Natural killer cell (primary cell): ENCODE measurements at regions not wholly inside any gene's neighbourhood (a gene's known extent, or its start where the extent isn't known, plus 50 kb on each side); places are given as distances from the start of the nearest gene placed in this dataset.
"Not testable (repeated sequence)": the region's sequence is repeated elsewhere in the genome, so short reads cannot be mapped to it uniquely, and the experiment has no call there.

Experiments used
- ATAC-seq, 3 donors: fragments of 150-1000 bp in 2 of 3; fragments of 200-7000 bp in 1 of 3; cut with Tn5 transposase; 1 replicate in 1 of 3; 2 replicates in 2 of 3; pipeline ENCODE4 v1.10.0; 2021; ENCODE audit warnings: mild to moderate bottlenecking in 2 of 3, moderate library complexity in 2 of 3
- DNase-seq, 2 donors: peaks; one replicate each; pipeline versions ENCODE4 v3.0.0 to v3.0.0-alpha.2; 2013 to 2021; ENCODE audit warnings: mixed read lengths in 1 of 2
- H3K27ac ChIP-seq: one replicate; pipeline ENCODE4 v1.5.1; 2013; ENCODE audit warnings: mild to moderate bottlenecking, low read length
- H3K27me3 ChIP-seq: one replicate; pipeline ENCODE4 v1.6.1; 2013; ENCODE audit warnings: low read length; ENCODE audit not compliant: control insufficient read depth, insufficient read depth
- H3K36me3 ChIP-seq: one replicate; pipeline ENCODE4 v1.6.1; 2013; ENCODE audit warnings: low read length; ENCODE audit not compliant: control insufficient read depth, insufficient read depth
- H3K4me1 ChIP-seq: one replicate; pipeline ENCODE4 v1.6.1; 2013; ENCODE audit warnings: low read length; ENCODE audit not compliant: control insufficient read depth, insufficient read depth
- H3K4me3 ChIP-seq: one replicate; pipeline ENCODE4 v1.5.1; 2013; ENCODE audit warnings: low read length
- H3K9me3 ChIP-seq: one replicate; pipeline ENCODE4 v1.6.1; 2013; ENCODE audit warnings: low read length; ENCODE audit not compliant: control insufficient read depth, insufficient read depth
- H3K27ac Mint-ChIP-seq, 2 donors: one replicate each; pipeline ENCODE4 v1.8.0; 2022; ENCODE audit warnings: mild to moderate bottlenecking in 2 of 2, mixed read lengths in 2 of 2, moderate library complexity in 1 of 2
- H3K27me3 Mint-ChIP-seq, 2 donors: one replicate each; pipeline ENCODE4 v1.8.0; 2022; ENCODE audit warnings: low read depth in 2 of 2, mixed read lengths in 2 of 2
- H3K36me3 Mint-ChIP-seq: one replicate; pipeline ENCODE4 v1.8.0; 2022; ENCODE audit warnings: mixed read lengths
- H3K4me1 Mint-ChIP-seq, 2 donors: one replicate each; pipeline ENCODE4 v1.8.0; 2022; ENCODE audit warnings: mixed read lengths in 2 of 2
- H3K4me3 Mint-ChIP-seq: one replicate; pipeline ENCODE4 v1.8.0; 2022; ENCODE audit warnings: mild to moderate bottlenecking, moderate library complexity, mixed read lengths
- H3K9me3 Mint-ChIP-seq, 2 donors: one replicate each; pipeline ENCODE4 v1.8.0; 2022; ENCODE audit warnings: mixed read lengths in 2 of 2
- WGBS: methylation state at CpG from one replicate; pipeline ENCODE4 v1.1.7; 2013; ENCODE audit warnings: missing lambda C conversion rate; ENCODE audit not compliant: insufficient coverage; 5-methylcytosine and 5-hydroxymethylcytosine counted together
- intact Hi-C: fragments of 100-400 bp; cut with micrococcal nuclease; formaldehyde crosslinking; loops from one replicate; pipeline ENCODE4 v1.14.2; 2022
- TF ChIP-seq, protein P1 (sequence below): fragments of 200-600 bp; IDR thresholded peaks from one replicate; pipeline ENCODE4 v1.8.0; 2022; ENCODE audit warnings: antibody characterized with exemption

DNA sequence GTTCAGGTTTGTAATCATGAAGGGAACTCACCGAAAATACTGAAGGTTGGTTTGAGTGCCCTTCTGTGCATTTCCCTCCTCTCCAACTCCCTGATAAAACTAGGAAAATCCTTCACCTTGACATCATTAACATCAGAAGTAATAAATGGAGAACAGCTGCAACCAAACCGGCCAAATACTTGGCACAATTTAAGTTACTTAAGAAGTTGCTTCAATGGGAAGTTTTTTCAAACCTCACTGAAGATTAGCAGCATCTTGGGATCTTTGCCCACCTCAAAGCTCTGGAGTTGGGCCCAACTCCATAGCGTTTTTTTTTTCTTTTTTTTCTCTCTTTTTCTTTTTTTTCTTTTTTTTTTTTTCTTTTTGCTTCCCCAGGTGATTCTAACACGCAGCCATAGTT is 784.8 kb downstream of the KCNA4 start:
- H3K36me3 Mint-ChIP-seq = no peaks in the 10 kb centered on the region
- Histone ChIP-seq H3K9me3 (no peaks in the 10 kb centered on the region), H3K4me3 (no peak overlapping the region), H3K27me3 (no peaks in the 10 kb centered on the region), H3K27ac (no peak overlapping the region), H3K4me1 (no peaks in the 10 kb centered on the region), H3K36me3 (no peaks in the 10 kb centered on the region)
- intact Hi-C loops = no loop called here
- H3K4me1 Mint-ChIP-seq = no peaks in the 10 kb centered on the region
- H3K4me3 Mint-ChIP-seq = no peak overlapping the region
- H3K27ac Mint-ChIP-seq = no peak overlapping the region
- H3K27me3 Mint-ChIP-seq = no peaks in the 10 kb centered on the region
- ATAC-seq (no peak), DNase-seq (no peak)
- TF ChIP-seq, protein P1, sequence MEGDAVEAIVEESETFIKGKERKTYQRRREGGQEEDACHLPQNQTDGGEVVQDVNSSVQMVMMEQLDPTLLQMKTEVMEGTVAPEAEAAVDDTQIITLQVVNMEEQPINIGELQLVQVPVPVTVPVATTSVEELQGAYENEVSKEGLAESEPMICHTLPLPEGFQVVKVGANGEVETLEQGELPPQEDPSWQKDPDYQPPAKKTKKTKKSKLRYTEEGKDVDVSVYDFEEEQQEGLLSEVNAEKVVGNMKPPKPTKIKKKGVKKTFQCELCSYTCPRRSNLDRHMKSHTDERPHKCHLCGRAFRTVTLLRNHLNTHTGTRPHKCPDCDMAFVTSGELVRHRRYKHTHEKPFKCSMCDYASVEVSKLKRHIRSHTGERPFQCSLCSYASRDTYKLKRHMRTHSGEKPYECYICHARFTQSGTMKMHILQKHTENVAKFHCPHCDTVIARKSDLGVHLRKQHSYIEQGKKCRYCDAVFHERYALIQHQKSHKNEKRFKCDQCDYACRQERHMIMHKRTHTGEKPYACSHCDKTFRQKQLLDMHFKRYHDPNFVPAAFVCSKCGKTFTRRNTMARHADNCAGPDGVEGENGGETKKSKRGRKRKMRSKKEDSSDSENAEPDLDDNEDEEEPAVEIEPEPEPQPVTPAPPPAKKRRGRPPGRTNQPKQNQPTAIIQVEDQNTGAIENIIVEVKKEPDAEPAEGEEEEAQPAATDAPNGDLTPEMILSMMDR = no peak
- 66% methylated on average over 3 of the region's 4 CpGs for WGBS
- H3K9me3 Mint-ChIP-seq = peaks cover 15 to 25% of the 10 kb centered on the region in 2 donors

- H3K9me3 Mint-ChIP-seq = peaks cover 15 to 28% of the 10 kb centered on the region in 2 donors
- ATAC-seq (no peak), DNase-seq (no peak)
- no peak overlapping the region for H3K27ac ChIP-seq
- no peaks in the 10 kb centered on the region for H3K36me3 Mint-ChIP-seq
- intact Hi-C loops = no loop called here
- 70% methylated on average over 1 of the region's 3 CpGs for WGBS
- H3K9me3 ChIP-seq = no peaks in the 10 kb centered on the region
- H3K4me1 ChIP-seq = no peaks in the 10 kb centered on the region
- no peaks in the 10 kb centered on the region for H3K36me3 ChIP-seq
- no peaks in the 10 kb centered on the region for H3K27me3 ChIP-seq
- H3K4me1 Mint-ChIP-seq = no peaks in the 10 kb centered on the region
- no peaks in the 10 kb centered on the region for H3K27me3 Mint-ChIP-seq
- TF ChIP-seq, protein P1 = no peak
- H3K27ac Mint-ChIP-seq = no peak overlapping the region
- H3K4me3 ChIP-seq = no peak overlapping the region
- no peak overlapping the region for H3K4me3 Mint-ChIP-seq
Observed at GRCh38 chr11:29231586-29231985, 785.2 kb downstream of the KCNA4 start.

GRCh38 chr11:29227811-29228210 is 789.0 kb downstream of the KCNA4 start:
- Histone ChIP-seq H3K4me3 (no peak overlapping the region), H3K9me3 (peaks cover 18% of the 10 kb centered on the region), H3K27ac (no peak overlapping the region), H3K36me3 (no peaks in the 10 kb centered on the region), H3K27me3 (no peaks in the 10 kb centered on the region), H3K4me1 (no peaks in the 10 kb centered on the region)
- Mint-ChIP-seq H3K4me3 (no peak overlapping the region), H3K4me1 (no peaks in the 10 kb centered on the region), H3K27ac (no peak overlapping the region), H3K36me3 (no peaks in the 10 kb centered on the region), H3K27me3 (no peaks in the 10 kb centered on the region), H3K9me3 (peaks cover 8 to 35% of the 10 kb centered on the region in 2 donors)
- intact Hi-C loops = no loop called here
- TF ChIP-seq, protein P1 = no peak
- ATAC-seq = no peak
- DNase-seq = no peak
- WGBS = 73% methylated on average over 3 of the region's 6 CpGs

GRCh38 chr11:29224739-29225384 is 792.0 kb downstream of the KCNA4 start:
- Histone ChIP-seq H3K9me3 (peaks cover 18% of the 10 kb centered on the region), H3K4me3 (no peak overlapping the region), H3K27me3 (no peaks in the 10 kb centered on the region), H3K36me3 (no peaks in the 10 kb centered on the region), H3K4me1 (no peaks in the 10 kb centered on the region), H3K27ac (no peak overlapping the region)
- intact Hi-C loops = no loop called here
- Mint-ChIP-seq H3K4me3 (no peak overlapping the region), H3K27me3 (no peaks in the 10 kb centered on the region), H3K9me3 (peaks cover 15 to 37% of the 10 kb centered on the region in 2 donors), H3K27ac (no peak overlapping the region), H3K36me3 (no peaks in the 10 kb centered on the region), H3K4me1 (no peaks in the 10 kb centered on the region)
- DNase-seq = no peak
- TF ChIP-seq, protein P1 = no peak
- ATAC-seq = no peak
- 72% methylated on average over 9 of the region's 9 CpGs for WGBS

GRCh38 chr11:29219531-29219930 is 797.3 kb downstream of the KCNA4 start:
- H3K4me3 ChIP-seq, ATAC-seq, intact Hi-C loops, H3K9me3 ChIP-seq, DNase-seq, H3K27me3 Mint-ChIP-seq, H3K36me3 ChIP-seq, H3K27me3 ChIP-seq, H3K27ac ChIP-seq, H3K36me3 Mint-ChIP-seq, H3K4me1 Mint-ChIP-seq, H3K4me1 ChIP-seq, H3K27ac Mint-ChIP-seq, H3K4me3 Mint-ChIP-seq: not testable (repeated sequence)
- peaks cover 22 to 30% of the 10 kb centered on the region in 2 donors for H3K9me3 Mint-ChIP-seq
- WGBS = 0% methylated on average over 1 of the region's 1 CpG
